ENCODE measurements at regions not wholly inside any gene's neighbourhood (a gene's known extent, or its start where the extent isn't known, plus 50 kb on each side); places are given as distances from the start of the nearest gene placed in this dataset.
A peak's percentile ranks its signal among the peaks of the same experiment; 100 is the strongest.
"Not testable (repeated sequence)": the region's sequence is repeated elsewhere in the genome, so short reads cannot be mapped to it uniquely, and the experiment has no call there.

DNA sequence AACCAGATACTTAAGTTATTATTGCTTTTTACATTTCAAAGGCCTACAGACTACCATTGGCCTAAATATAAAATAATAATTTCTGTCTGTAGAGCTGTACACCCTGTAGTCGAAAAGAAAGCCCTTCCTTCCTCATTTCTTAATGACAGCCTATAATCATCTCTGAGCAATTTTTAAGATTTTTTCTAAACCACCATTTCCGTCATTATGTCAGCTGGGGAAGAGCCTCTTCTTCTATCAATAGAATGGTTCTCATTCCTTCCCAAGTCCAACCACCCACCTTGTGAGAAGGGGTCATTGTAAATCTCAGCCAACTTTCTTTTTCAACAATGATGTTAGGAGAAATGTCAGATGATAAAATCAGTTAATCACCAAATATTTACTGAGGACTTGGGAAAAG, 91.8 kb downstream of the PLEKHG1 start:
- Histone ChIP-seq H3K9me3 (no peaks in the 10 kb centered on the region), H3K36me3 (no peaks in the 10 kb centered on the region), H3K4me3 (no peak overlapping the region), H3K27ac (peak overlapping the region in 3 of 4 donors; percentile 2 to 42 (median 21)), H3K27me3 (no peaks in the 10 kb centered on the region), H3K4me1 (peaks cover 0 to 28% (median 11%) of the 10 kb centered on the region in 4 donors)
- whole genome bisulfite sequencing, 2 donors = 42 to 54% methylated on average over 2 of the region's 2 CpGs
- ATAC-seq (ENCODE audit: low FRiP score in 2 of 2) = no peak
- DNase-seq = no peak
- TF ChIP-seq POLR2AphosphoS5 (IDR thresholded peaks at IDR 0.05) (no peak), EP300 (IDR thresholded peaks at IDR 0.05) (no peak), POLR2A (IDR thresholded peaks at IDR 0.05) (no peak)
- TF ChIP-seq, protein P1, sequence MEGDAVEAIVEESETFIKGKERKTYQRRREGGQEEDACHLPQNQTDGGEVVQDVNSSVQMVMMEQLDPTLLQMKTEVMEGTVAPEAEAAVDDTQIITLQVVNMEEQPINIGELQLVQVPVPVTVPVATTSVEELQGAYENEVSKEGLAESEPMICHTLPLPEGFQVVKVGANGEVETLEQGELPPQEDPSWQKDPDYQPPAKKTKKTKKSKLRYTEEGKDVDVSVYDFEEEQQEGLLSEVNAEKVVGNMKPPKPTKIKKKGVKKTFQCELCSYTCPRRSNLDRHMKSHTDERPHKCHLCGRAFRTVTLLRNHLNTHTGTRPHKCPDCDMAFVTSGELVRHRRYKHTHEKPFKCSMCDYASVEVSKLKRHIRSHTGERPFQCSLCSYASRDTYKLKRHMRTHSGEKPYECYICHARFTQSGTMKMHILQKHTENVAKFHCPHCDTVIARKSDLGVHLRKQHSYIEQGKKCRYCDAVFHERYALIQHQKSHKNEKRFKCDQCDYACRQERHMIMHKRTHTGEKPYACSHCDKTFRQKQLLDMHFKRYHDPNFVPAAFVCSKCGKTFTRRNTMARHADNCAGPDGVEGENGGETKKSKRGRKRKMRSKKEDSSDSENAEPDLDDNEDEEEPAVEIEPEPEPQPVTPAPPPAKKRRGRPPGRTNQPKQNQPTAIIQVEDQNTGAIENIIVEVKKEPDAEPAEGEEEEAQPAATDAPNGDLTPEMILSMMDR (IDR thresholded peaks at IDR 0.05) = no peak

DNA sequence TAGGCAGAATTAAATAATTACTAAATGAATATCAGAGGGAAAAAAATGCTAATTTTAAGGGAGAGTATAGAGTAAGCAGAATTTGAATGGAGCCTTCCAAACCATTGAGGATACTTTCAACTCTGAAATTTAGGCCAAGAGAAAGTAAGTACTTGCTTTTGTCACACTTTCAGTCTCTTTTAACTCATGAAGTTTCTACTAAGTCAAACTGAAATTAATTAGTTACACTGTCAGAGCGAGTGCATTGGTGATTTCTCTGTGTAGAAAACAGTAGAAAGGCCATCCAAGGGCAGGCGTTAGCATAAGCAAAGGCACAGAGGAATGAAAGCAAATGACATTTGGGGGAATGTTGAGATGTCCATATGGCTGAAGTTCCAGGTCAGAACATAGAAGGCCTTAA, 92.9 kb downstream of the PLEKHG1 start:
- no peaks in the 10 kb centered on the region for H3K27me3 ChIP-seq
- no peak for DNase-seq
- WGBS, 2 donors = 92 to 96% methylated on average over 2 of the region's 2 CpGs
- no peak for ATAC-seq (ENCODE audit: low FRiP score in 2 of 2)
- TF ChIP-seq POLR2A (IDR thresholded peaks at IDR 0.05) (no peak), POLR2AphosphoS5 (IDR thresholded peaks at IDR 0.05) (no peak), EP300 (IDR thresholded peaks at IDR 0.05) (no peak)
- H3K36me3 ChIP-seq = no peaks in the 10 kb centered on the region
- no peak overlapping the region for H3K27ac ChIP-seq
- H3K9me3 ChIP-seq = no peaks in the 10 kb centered on the region
- H3K4me3 ChIP-seq = no peak overlapping the region
- H3K4me1 ChIP-seq = peaks cover 0 to 17% (median 6%) of the 10 kb centered on the region in 4 donors

DNA sequence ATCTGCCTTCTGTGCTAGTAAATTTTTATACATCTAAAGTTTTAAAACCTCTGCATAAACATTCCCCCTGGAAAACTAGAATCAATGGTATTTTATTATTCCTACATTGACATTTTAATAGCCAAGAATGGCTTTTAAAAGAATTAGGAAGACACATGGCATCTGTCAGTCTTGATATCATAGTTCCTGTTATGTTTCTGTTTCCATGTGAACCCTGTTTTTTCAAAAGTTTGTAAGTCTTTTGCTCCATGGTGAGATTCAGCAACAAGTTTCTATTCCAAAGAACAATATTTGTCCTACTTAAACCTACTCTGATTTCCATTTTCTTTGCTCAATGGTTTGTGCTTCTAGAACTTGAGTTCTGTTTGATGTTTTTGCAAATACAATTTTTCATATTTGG, 95.2 kb downstream of the PLEKHG1 start:
- Histone ChIP-seq H3K4me3 (no peak overlapping the region), H3K27ac (no peak overlapping the region), H3K9me3 (no peaks in the 10 kb centered on the region), H3K4me1 (peaks cover 0 to 17% (median 1%) of the 10 kb centered on the region in 4 donors), H3K27me3 (no peaks in the 10 kb centered on the region), H3K36me3 (no peaks in the 10 kb centered on the region)
- ATAC-seq (ENCODE audit: low FRiP score in 2 of 2) = no peak
- TF ChIP-seq, protein P1 (IDR thresholded peaks at IDR 0.05) = no peak
- TF ChIP-seq POLR2AphosphoS5 (IDR thresholded peaks at IDR 0.05) (no peak), POLR2A (IDR thresholded peaks at IDR 0.05) (no peak), EP300 (IDR thresholded peaks at IDR 0.05) (no peak)
- DNase-seq = no peak

DNA sequence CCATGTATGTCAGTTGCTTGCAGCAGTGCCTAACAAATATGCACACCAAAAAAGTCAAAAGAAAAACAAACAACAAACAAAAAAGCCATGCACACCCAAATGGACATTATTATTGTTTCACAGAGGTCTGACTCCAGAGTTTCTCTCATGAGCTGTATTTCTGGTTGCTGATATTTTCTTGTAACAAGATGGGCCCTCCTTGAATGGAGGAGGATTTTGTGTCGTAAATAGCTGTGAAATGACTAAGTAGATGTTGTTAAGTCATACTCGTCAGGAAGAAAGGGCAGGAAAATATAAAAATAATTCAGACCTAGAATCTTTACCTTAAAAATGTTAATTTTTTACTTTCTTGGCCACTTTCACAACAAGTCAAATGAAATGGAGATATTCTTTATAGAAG, 96.0 kb downstream of the PLEKHG1 start:
- Histone ChIP-seq H3K9me3 (no peaks in the 10 kb centered on the region), H3K27me3 (no peaks in the 10 kb centered on the region), H3K27ac (no peak overlapping the region), H3K36me3 (no peaks in the 10 kb centered on the region), H3K4me3 (no peak overlapping the region), H3K4me1 (peaks cover 0 to 12% (median 1%) of the 10 kb centered on the region in 4 donors)
- DNase-seq (no peak), ATAC-seq (ENCODE audit: low FRiP score in 2 of 2) (no peak)
- WGBS, 2 donors = 80 to 88% methylated on average over 2 of the region's 2 CpGs
- TF ChIP-seq EP300 (IDR thresholded peaks at IDR 0.05) = no peak
- TF ChIP-seq, protein P1 (IDR thresholded peaks at IDR 0.05) = no peak
- TF ChIP-seq POLR2A (IDR thresholded peaks at IDR 0.05) = no peak
- no peak for TF ChIP-seq POLR2AphosphoS5 (IDR thresholded peaks at IDR 0.05)

DNA sequence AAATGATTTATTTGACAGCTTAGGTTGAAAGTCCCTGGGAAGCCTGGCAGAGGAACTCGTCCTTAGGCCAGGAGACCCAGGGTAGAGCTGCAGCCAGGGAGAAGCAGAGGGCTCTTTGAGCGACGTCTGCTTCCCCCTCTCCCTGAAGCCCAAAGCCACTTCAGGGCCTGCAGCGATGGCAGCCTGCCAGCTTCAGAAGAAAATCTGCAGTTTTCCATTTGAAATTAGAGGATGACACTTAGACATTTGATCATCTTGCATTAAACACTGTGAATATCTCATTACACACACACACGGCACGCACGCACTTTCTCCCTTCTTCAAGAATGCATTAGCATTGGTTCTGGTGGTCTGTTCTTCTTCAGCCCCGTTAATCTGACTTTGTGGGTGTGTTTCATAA, 96.5 kb downstream of the PLEKHG1 start:
- WGBS, 2 donors = 69 to 79% methylated on average over 8 of the region's 8 CpGs
- no peak for DNase-seq
- TF ChIP-seq POLR2A (IDR thresholded peaks at IDR 0.05) (no peak), EP300 (IDR thresholded peaks at IDR 0.05) (no peak), POLR2AphosphoS5 (IDR thresholded peaks at IDR 0.05) (no peak)
- TF ChIP-seq, protein P1 (IDR thresholded peaks at IDR 0.05) = no peak
- H3K4me1 ChIP-seq = peaks cover 0 to 10% (median 1%) of the 10 kb centered on the region in 4 donors
- H3K36me3 ChIP-seq = no peaks in the 10 kb centered on the region
- H3K4me3 ChIP-seq = no peak overlapping the region
- H3K9me3 ChIP-seq = no peaks in the 10 kb centered on the region
- H3K27ac ChIP-seq = no peak overlapping the region
- ATAC-seq (ENCODE audit: low FRiP score in 2 of 2) = no peak
- no peaks in the 10 kb centered on the region for H3K27me3 ChIP-seq

DNA sequence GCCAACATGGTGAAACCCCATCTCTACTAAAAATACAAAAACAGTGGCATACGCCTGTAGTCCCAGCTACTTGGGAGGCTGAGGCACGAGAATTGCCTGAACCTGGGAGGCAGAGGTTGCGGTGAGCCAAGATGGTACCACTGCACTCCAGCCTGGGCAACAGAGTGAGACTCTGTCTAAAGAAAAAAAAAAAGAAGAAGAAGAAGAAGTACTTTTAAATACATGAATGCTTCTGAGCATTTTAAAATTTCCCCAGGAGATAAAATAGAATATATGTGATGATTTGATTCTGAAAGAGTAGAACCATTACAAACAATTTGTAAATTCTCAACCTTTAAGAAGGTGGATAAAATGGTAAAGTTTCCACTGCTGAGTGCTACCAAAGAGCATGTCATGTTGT, 97.2 kb downstream of the PLEKHG1 start:
- H3K27ac ChIP-seq; DNase-seq; H3K27me3 ChIP-seq; H3K4me3 ChIP-seq; ATAC-seq (ENCODE audit: low FRiP score in 2 of 2); H3K4me1 ChIP-seq; H3K9me3 ChIP-seq; H3K36me3 ChIP-seq: not testable (repeated sequence)
- 97% methylated on average over 3 of the region's 3 CpGs for WGBS, 2 donors
